ENCODE measurements at regions not wholly inside any gene's neighbourhood (a gene's known extent, or its start where the extent isn't known, plus 50 kb on each side); places are given as distances from the start of the nearest gene placed in this dataset.

DNA sequence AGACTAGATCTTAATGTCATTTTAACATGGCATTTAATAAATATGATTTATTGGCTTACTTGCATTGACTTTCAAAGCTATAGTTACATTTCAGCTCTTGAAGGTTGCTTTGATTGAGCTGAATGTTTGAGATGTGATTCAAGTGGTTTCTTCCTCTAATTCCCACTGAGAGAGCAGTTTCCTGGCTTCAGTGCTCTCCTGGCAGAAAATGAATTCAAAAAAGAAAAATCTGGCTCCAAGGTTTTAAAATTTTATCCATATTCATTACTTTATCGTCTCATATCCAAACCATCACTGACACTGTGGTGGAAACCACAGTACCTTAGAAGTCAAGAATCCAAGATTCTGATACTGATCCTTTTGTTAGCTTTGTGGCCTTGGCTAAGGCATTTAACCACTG is 263.1 kb upstream of the HSF2 start:
- TF ChIP-seq, protein P1, sequence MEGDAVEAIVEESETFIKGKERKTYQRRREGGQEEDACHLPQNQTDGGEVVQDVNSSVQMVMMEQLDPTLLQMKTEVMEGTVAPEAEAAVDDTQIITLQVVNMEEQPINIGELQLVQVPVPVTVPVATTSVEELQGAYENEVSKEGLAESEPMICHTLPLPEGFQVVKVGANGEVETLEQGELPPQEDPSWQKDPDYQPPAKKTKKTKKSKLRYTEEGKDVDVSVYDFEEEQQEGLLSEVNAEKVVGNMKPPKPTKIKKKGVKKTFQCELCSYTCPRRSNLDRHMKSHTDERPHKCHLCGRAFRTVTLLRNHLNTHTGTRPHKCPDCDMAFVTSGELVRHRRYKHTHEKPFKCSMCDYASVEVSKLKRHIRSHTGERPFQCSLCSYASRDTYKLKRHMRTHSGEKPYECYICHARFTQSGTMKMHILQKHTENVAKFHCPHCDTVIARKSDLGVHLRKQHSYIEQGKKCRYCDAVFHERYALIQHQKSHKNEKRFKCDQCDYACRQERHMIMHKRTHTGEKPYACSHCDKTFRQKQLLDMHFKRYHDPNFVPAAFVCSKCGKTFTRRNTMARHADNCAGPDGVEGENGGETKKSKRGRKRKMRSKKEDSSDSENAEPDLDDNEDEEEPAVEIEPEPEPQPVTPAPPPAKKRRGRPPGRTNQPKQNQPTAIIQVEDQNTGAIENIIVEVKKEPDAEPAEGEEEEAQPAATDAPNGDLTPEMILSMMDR (IDR thresholded peaks at IDR 0.05), result no peak
- no peak for TF ChIP-seq EZH2 (IDR thresholded peaks at IDR 0.05)
- no peak for TF ChIP-seq EZH2phosphoT487 (IDR thresholded peaks at IDR 0.05)

Measured in neural progenitor cell (in vitro differentiated cells).